ENCODE measurements at regions not wholly inside any gene's neighbourhood (a gene's known extent, or its start where the extent isn't known, plus 50 kb on each side); places are given as distances from the start of the nearest gene placed in this dataset.

DNA sequence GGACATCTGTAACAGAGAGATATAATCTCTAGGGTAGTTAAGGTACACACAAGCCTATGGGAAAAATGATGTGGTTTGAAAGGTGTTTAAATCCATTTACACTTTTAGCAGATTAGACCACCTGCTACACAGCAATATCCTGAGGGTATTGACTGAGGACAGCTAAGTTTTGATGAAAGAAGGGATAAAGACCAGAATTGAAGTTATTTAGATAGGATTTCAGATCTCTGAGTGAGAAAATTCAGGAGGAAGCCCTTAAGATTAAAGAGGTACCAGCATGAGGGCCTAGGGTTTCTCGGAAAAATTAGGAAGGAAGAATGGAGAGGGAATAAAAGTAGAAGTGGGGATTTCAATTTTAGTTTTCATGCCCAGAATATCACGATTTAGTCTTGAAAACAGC lies 267.3 kb downstream of the COX7C start:
- H3K4me1 ChIP-seq (ENCODE audit: control insufficient read depth, insufficient read depth, low read length), result no peaks in the 10 kb centered on the region
- H3K36me3 ChIP-seq (ENCODE audit: control insufficient read depth, insufficient read depth, low read length), result no peaks in the 10 kb centered on the region
- no peak overlapping the region for H3K9ac ChIP-seq (ENCODE audit: low read length)
- no peak overlapping the region for H3K27ac ChIP-seq (ENCODE audit: low read depth, low read length)
- no peaks in the 10 kb centered on the region for H3K27me3 ChIP-seq (ENCODE audit: control insufficient read depth, insufficient read depth, low read length)
- no peak overlapping the region for H3K4me3 ChIP-seq (ENCODE audit: low read length)

DNA sequence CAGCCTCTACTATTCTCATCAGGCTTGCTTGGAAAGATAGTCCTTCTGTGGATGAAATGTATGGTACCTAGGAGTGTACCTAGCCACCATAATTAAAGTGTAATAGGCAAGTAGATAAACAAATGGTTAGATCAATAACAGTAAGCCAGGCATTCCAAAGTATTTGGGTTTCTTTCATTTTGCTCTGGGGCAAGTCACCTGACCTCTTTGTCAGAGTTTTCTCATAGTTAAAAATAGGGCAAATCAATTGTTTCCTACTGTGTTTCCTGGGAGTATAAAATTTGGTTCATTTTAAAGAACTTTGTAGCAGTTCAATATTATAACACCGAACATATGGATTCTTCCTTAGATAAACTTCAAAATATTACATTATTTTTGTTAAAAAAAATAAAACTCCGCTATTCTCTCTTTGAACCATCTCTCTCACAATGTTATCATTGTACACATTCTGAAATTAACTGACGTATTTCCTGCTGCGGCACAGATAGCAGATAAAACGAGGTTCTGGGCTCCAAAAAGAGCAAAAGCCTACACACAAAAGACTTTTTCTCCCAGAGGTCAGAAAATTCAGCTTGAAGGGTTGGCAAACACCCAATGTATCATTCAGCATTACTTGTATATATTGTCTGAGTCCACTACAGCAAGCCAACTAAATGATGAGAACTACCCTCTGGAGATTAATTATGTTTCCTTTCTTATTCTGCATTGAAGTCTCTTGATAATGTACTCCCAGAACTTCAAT lies 267.9 kb downstream of the COX7C start:
- H3K4me1 ChIP-seq (ENCODE audit: control insufficient read depth, insufficient read depth, low read length), result no peaks in the 10 kb centered on the region
- no peaks in the 10 kb centered on the region for H3K27me3 ChIP-seq (ENCODE audit: control insufficient read depth, insufficient read depth, low read length)
- H3K27ac ChIP-seq (ENCODE audit: low read depth, low read length), result no peak overlapping the region
- no peaks in the 10 kb centered on the region for H3K36me3 ChIP-seq (ENCODE audit: control insufficient read depth, insufficient read depth, low read length)
- no peak overlapping the region for H3K9ac ChIP-seq (ENCODE audit: low read length)
- no peak overlapping the region for H3K4me3 ChIP-seq (ENCODE audit: low read length)

DNA sequence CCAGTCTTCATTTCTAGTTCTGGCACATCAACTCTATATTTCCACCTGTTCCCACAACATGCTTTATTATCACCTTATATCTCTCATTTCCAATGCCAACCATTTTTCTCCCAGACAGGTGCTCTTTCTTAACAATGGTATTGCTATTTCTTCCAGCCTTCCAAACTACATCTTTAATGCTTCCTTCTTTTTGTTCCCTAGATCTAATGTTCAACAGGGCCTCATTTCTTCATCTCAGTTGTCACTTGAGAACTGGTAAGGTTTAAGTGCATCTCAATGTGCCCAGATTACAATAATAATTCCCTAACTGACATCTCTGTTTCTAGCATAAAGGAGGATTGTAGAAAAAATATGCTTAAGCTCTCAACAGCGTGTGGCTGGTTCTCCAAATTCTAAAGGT lies 272.6 kb downstream of the COX7C start:
- no peak overlapping the region for H3K9ac ChIP-seq (ENCODE audit: low read length)

DNA sequence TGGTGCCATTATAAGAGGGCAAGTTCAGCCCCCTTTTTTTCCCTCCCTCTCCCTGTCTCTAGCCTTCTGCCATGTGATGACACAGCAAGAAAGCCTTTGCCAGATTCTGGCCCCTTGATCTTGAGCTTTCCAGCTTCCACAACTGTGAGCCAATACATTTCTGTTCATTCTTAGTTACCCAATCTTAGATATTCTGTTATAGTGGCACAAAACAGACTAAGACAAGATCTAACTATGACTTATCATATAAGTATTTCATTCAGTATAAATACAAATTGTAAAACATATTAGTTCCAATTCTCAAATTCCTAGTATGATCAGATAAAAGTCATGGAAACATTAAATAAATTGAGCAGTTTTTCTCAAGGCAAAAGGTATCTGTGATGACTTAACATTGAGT lies 276.3 kb downstream of the COX7C start:
- Histone ChIP-seq H3K4me1 (ENCODE audit: control insufficient read depth, insufficient read depth, low read length) (no peaks in the 10 kb centered on the region), H3K36me3 (ENCODE audit: control insufficient read depth, insufficient read depth, low read length) (no peaks in the 10 kb centered on the region), H3K4me3 (ENCODE audit: low read length) (no peak overlapping the region), H3K9ac (ENCODE audit: low read length) (no peak overlapping the region), H3K27me3 (ENCODE audit: control insufficient read depth, insufficient read depth, low read length) (no peaks in the 10 kb centered on the region), H3K27ac (ENCODE audit: low read depth, low read length) (no peak overlapping the region)

More for the DNA sequence above, 272.6 kb downstream of the COX7C start:
- Histone ChIP-seq H3K4me1 (ENCODE audit: control insufficient read depth, insufficient read depth, low read length) (no peaks in the 10 kb centered on the region), H3K36me3 (ENCODE audit: control insufficient read depth, insufficient read depth, low read length) (no peaks in the 10 kb centered on the region), H3K4me3 (ENCODE audit: low read length) (no peak overlapping the region), H3K27me3 (ENCODE audit: control insufficient read depth, insufficient read depth, low read length) (no peaks in the 10 kb centered on the region), H3K27ac (ENCODE audit: low read depth, low read length) (no peak overlapping the region)

DNA sequence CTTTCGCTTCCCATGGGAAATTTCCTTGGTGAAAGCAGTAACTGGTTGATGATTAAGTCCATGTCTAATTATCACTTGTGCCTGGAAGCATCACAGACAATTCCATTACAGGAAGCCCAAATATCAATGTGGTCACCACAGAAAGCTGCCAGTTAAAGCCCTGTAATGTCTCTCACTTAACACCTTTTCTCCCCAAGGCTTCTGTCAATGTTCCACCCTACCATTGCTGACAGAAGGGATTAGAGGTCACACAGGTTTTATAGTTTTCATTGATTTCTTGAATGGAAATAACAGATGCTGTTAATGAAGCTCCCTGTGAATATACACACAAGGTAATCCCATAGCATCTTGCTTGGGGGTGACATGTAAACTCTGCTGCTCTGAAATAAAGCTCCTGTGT lies 279.2 kb downstream of the COX7C start:
- Histone ChIP-seq H3K27me3 (ENCODE audit: control insufficient read depth, insufficient read depth, low read length) (no peaks in the 10 kb centered on the region), H3K9ac (ENCODE audit: low read length) (no peak overlapping the region), H3K4me1 (ENCODE audit: control insufficient read depth, insufficient read depth, low read length) (no peaks in the 10 kb centered on the region)

DNA sequence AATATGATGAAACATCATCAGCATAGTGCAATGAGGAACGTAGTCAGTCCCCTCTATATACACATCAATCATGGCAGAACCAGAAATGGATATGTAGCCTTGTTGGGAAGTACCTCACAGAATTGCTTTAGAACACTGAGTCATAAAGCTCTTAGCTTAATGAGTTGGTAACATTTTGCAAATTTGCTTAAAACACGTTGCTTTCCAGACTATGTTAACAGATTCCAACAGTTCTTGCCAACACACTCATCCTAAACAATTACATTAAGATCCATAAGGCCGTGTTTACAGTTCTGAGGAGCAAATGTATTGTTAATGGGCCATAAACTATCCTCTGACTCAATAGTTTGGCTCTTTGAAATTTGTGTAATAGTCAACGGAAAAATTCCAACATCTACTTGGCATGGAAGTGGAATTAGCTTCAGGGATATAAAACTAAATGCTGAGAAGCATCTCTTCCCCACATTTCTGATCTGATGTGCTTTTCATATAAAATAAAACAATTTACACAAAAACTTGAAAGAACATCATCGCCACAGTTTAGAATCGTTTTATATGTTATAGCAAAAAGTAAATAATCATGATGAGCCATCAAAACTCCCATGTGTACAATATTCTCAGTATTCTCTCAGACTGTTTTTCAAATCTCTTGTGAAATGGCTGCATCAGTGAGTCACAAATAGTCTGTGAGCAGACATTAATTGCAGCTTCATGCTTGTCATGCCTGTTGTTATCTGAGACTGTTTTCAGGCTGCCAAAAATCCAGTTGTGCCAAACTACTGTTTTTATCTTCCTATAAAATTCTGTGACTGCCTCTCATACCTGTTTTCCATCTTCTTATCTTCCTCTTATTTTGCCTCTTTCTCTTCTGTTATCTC lies 291.9 kb downstream of the COX7C start:
- H3K4me3 ChIP-seq (ENCODE audit: low read length), result no peak overlapping the region
- no peak overlapping the region for H3K9ac ChIP-seq (ENCODE audit: low read length)
- no peak overlapping the region for H3K27ac ChIP-seq (ENCODE audit: low read depth, low read length)
- no peaks in the 10 kb centered on the region for H3K36me3 ChIP-seq (ENCODE audit: control insufficient read depth, insufficient read depth, low read length)
- no peaks in the 10 kb centered on the region for H3K4me1 ChIP-seq (ENCODE audit: control insufficient read depth, insufficient read depth, low read length)
- H3K27me3 ChIP-seq (ENCODE audit: control insufficient read depth, insufficient read depth, low read length), result no peaks in the 10 kb centered on the region

More for the DNA sequence above, 279.2 kb downstream of the COX7C start:
- no peak overlapping the region for H3K4me3 ChIP-seq (ENCODE audit: low read length)
- no peaks in the 10 kb centered on the region for H3K36me3 ChIP-seq (ENCODE audit: control insufficient read depth, insufficient read depth, low read length)
- no peak overlapping the region for H3K27ac ChIP-seq (ENCODE audit: low read depth, low read length)

DNA sequence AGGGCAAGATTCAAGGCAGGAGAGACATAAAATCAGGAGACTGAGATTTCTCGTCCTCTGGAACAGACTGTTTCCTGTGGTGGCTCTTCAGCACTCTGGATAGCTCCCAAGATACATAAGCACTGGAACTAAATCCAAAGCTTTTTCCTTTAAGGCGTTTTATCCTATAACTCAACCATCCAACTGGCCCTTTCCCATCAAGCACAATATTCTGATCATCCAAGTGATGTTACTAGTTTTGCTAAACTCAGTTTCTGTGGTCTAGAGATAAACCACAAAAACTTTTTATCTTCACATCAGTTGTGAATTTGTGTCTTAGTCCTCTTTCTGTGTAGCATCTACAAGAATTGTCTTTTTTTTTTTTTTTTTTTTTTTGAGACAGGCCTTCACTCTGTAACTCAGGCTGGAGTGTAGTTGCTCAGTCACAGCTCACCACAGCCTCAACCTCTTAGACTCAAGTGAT lies 299.4 kb downstream of the COX7C start:
- Histone ChIP-seq H3K27me3 (ENCODE audit: control insufficient read depth, insufficient read depth, low read length) (no peaks in the 10 kb centered on the region), H3K9ac (ENCODE audit: low read length) (no peak overlapping the region), H3K4me3 (ENCODE audit: low read length) (no peak overlapping the region), H3K36me3 (ENCODE audit: control insufficient read depth, insufficient read depth, low read length) (no peaks in the 10 kb centered on the region), H3K4me1 (ENCODE audit: control insufficient read depth, insufficient read depth, low read length) (no peaks in the 10 kb centered on the region), H3K27ac (ENCODE audit: low read depth, low read length) (no peak overlapping the region)

DNA sequence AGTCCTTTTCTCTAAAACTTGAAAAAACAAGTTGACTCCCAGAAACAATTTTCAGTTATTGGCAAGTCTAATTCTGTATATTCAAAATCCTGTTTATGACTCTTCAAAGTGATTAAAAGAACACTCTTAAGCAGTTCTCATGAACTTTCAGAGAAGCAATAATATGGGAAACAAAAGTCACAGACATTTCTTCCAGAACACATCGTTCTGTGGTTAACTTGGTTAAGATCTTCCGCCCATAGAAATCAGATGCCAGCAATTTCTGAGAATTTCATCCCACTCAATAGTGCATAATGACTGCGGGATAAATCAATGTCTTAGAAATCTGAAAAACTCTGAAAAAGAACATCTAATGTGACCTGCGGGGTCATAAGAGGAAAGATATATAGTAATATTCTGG lies 300.5 kb downstream of the COX7C start:
- H3K36me3 ChIP-seq (ENCODE audit: control insufficient read depth, insufficient read depth, low read length), result no peaks in the 10 kb centered on the region
- H3K4me3 ChIP-seq (ENCODE audit: low read length), result no peak overlapping the region
- H3K27me3 ChIP-seq (ENCODE audit: control insufficient read depth, insufficient read depth, low read length), result no peaks in the 10 kb centered on the region
- H3K27ac ChIP-seq (ENCODE audit: low read depth, low read length), result no peak overlapping the region
- H3K9ac ChIP-seq (ENCODE audit: low read length), result no peak overlapping the region
- H3K4me1 ChIP-seq (ENCODE audit: control insufficient read depth, insufficient read depth, low read length), result no peaks in the 10 kb centered on the region

DNA sequence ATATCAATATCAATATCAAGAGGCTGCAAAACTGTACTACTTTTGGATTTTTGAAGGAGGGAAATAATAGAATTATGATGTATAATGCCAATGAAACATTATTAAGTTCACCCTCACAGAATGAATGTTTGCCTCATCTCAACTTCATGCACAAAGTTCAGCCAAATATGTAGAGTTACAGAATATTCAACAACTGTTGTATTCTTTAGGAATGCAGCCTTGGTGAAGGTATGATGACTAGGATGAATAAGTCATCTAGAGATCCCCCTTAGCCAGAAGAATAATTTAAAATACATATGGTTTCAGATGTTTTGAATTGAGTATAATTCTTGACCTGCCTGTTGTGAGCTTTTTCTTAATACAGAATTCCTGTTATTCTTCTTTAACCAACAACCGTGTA lies 308.3 kb downstream of the COX7C start:
- Histone ChIP-seq H3K36me3 (ENCODE audit: control insufficient read depth, insufficient read depth, low read length) (no peaks in the 10 kb centered on the region), H3K4me3 (ENCODE audit: low read length) (no peak overlapping the region), H3K4me1 (ENCODE audit: control insufficient read depth, insufficient read depth, low read length) (no peaks in the 10 kb centered on the region), H3K27ac (ENCODE audit: low read depth, low read length) (no peak overlapping the region), H3K27me3 (ENCODE audit: control insufficient read depth, insufficient read depth, low read length) (no peaks in the 10 kb centered on the region), H3K9ac (ENCODE audit: low read length) (no peak overlapping the region)

DNA sequence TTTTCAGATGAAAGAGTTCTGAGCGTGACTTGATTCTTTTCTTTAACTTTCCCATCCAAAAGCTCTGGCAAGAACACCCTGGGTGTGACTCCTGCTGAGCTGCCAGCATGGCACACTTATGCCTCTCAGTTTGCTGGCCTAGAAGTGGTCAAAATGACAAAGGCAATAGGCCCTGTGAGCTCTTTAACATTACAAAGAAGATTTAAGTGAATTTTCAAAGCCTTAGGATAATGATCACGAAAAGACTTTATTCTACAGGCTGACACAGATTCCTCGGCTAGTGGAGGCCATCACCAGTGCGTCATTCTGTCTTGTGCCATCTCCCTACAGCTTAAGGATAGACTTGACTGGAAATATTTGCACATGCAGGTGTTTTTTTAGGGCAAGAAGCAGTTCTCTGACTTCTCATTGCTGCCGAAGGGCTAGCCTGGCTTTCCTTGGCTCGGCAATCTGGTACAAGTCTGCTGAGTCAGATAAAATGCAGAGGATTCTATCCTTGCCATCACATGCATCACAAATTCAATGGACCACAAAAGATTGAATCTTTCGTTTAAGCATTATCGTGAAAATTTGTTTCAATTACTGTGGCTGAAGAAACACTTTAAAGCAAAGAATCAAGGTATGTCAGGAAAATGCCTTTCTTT lies 311.5 kb downstream of the COX7C start:
- Histone ChIP-seq H3K9ac (ENCODE audit: low read length) (no peak overlapping the region), H3K36me3 (ENCODE audit: control insufficient read depth, insufficient read depth, low read length) (no peaks in the 10 kb centered on the region), H3K4me3 (ENCODE audit: low read length) (no peak overlapping the region), H3K4me1 (ENCODE audit: control insufficient read depth, insufficient read depth, low read length) (no peaks in the 10 kb centered on the region), H3K27me3 (ENCODE audit: control insufficient read depth, insufficient read depth, low read length) (no peaks in the 10 kb centered on the region), H3K27ac (ENCODE audit: low read depth, low read length) (no peak overlapping the region)

DNA sequence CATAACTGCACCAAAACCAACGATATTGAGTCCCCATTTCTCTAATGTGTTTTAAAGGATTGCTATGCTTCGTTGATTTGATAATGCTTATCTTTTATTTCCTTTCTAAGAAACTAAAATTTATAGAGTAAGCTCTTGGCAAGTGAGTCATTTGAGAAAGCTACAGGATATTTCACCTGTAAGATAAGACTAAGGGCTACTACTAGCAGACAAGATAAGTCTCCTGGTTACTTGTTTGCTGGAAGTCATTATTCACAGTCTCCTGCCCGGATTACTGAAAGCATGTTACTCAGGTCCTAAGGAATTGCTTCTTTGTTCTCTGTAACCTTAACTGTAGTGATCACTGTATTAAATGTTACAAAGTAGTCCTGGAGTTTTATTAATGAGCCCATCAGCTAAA lies 315.9 kb upstream of the RASA1 start:
- H3K4me1 ChIP-seq (ENCODE audit: control insufficient read depth, insufficient read depth, low read length), result no peaks in the 10 kb centered on the region
- no peak overlapping the region for H3K4me3 ChIP-seq (ENCODE audit: low read length)
- H3K36me3 ChIP-seq (ENCODE audit: control insufficient read depth, insufficient read depth, low read length), result no peaks in the 10 kb centered on the region
- H3K9ac ChIP-seq (ENCODE audit: low read length), result no peak overlapping the region
- no peaks in the 10 kb centered on the region for H3K27me3 ChIP-seq (ENCODE audit: control insufficient read depth, insufficient read depth, low read length)
- H3K27ac ChIP-seq (ENCODE audit: low read depth, low read length), result no peak overlapping the region

DNA sequence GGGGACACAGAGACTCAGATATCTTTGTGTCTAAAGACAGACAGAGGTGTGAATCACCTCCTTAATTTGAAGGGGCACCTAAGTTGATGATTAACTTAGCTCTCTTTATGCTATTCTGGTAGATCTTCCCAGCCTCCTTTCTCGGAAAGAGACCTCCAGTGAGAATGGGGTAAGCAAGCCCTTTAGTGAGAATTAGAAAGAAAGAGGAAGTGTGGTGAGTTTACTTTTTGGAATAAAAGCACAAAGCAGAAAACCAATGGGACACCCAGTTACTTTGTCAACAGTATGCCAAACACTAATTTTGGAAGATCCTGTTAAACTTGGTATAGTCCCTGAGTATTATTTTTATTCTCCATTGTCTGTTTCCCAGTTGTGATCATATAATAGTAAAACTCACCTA lies 302.8 kb upstream of the RASA1 start:
- no peak overlapping the region for H3K9ac ChIP-seq (ENCODE audit: low read length)
- H3K27me3 ChIP-seq (ENCODE audit: control insufficient read depth, insufficient read depth, low read length), result no peaks in the 10 kb centered on the region
- H3K4me3 ChIP-seq (ENCODE audit: low read length), result no peak overlapping the region
- H3K4me1 ChIP-seq (ENCODE audit: control insufficient read depth, insufficient read depth, low read length), result no peaks in the 10 kb centered on the region
- no peak overlapping the region for H3K27ac ChIP-seq (ENCODE audit: low read depth, low read length)
- H3K36me3 ChIP-seq (ENCODE audit: control insufficient read depth, insufficient read depth, low read length), result no peaks in the 10 kb centered on the region

Data from rectal smooth muscle tissue (tissue), 1 donor.